ENCODE measurements at regions not wholly inside any gene's neighbourhood (a gene's known extent, or its start where the extent isn't known, plus 50 kb on each side); places are given as distances from the start of the nearest gene placed in this dataset.

DNA sequence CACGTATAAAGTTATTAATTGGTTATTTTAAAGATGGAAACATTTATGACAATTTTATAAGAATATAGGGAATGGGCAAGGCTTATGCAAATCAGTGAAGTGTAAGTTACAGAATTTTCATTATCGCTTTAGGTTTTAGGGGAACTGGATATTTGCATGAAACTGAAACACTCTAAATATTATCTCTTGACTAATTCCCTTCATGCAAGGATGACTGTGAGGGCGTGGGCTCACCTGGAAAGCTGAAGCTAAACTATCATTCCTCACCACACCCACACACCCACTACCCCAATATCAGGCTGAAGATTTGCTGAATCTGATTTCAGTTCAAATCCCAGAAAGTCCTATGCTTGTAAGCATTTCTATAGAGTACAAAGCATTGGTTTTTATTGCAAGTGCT is 81.7 kb upstream of the ARHGAP24 start:
- BruUV-seq (replicated peaks): no TSS peak
- H3K4me2 ChIP-seq (ENCODE audit: insufficient read depth, low read length): no peak overlapping the region
- no peak overlapping the region for H2AFZ ChIP-seq (ENCODE audit: low read depth, low read length)
- H3K36me3 ChIP-seq (ENCODE audit: control insufficient read depth, insufficient read depth, low read length): no peaks in the 10 kb centered on the region
- CTCF ChIA-PET (ENCODE audit: low intra/inter-chr PET ratio): no interaction called here
- H3K9me1 ChIP-seq (ENCODE audit: control insufficient read depth, insufficient read depth, low read length): no peaks in the 10 kb centered on the region
- intact Hi-C loops (cut with micrococcal nuclease): no loop called here
- H4K20me1 ChIP-seq (replicated peaks; ENCODE audit: control insufficient read depth, insufficient read depth, low read length): no peaks in the 10 kb centered on the region
- H3K27ac ChIP-seq (ENCODE audit: extremely low read depth, low read depth, low read length): no peak overlapping the region
- no peaks in the 10 kb centered on the region for H3K27me3 ChIP-seq (ENCODE audit: control insufficient read depth in 2 of 2, insufficient read depth in 2 of 2, low read length in 2 of 2)
- FAIRE-seq (no peak), DNase-seq (ENCODE audit: extremely low read depth in 1 of 4, low spot score in 3 of 4) (no peak), ATAC-seq (no peak)
- POLR2A ChIA-PET: no interaction called here
- 3% methylated on average over 3 of the region's 3 CpGs for WGBS (ENCODE audit: insufficient coverage, low coverage, missing lambda C conversion rate)
- H3K9me3 ChIP-seq (replicated peaks; ENCODE audit: control insufficient read depth, insufficient read depth, low read depth, low read length): no peaks in the 10 kb centered on the region
- H3K4me1 ChIP-seq (replicated peaks in 1 of 2; ENCODE audit: control insufficient read depth in 2 of 2, insufficient read depth in 2 of 2, low read length in 2 of 2): no peaks in the 10 kb centered on the region
- H3K4me3 ChIP-seq: no peak overlapping the region
- H3K9ac ChIP-seq (ENCODE audit: insufficient read depth in 1 of 2, low read depth in 2 of 2, low read length in 2 of 2): no peak overlapping the region
- in situ Hi-C loops (cut with MboI): no loop called here
- no peaks in the 10 kb centered on the region for H3K79me2 ChIP-seq (ENCODE audit: control insufficient read depth, insufficient read depth, low read length)
- TF ChIP-seq MED1 (CRISPR knock-in tag; IDR thresholded peaks at IDR 0.05; ENCODE audit: borderline replicate concordance) (no peak), ZNF76 (CRISPR knock-in tag; IDR thresholded peaks at IDR 0.05; ENCODE audit: borderline replicate concordance) (no peak), MTF1 (CRISPR knock-in tag; IDR thresholded peaks at IDR 0.05; ENCODE audit: borderline replicate concordance) (no peak), CHCHD3 (CRISPR knock-in tag; IDR thresholded peaks at IDR 0.05) (no peak), NR2F6 (CRISPR knock-in tag; IDR thresholded peaks at IDR 0.05) (no peak), TAF9B (IDR thresholded peaks at IDR 0.05; ENCODE audit: partially characterized antibody) (no peak), NFYB (IDR thresholded peaks at IDR 0.05; ENCODE audit: extremely low read depth, insufficient read length) (no peak), RBBP5 (IDR thresholded peaks at IDR 0.05; ENCODE audit: borderline replicate concordance, insufficient read depth, low read length, poor library complexity, severe bottlenecking) (no peak), KDM2B (CRISPR knock-in tag; IDR thresholded peaks at IDR 0.05) (no peak), SIX5 (IDR thresholded peaks at IDR 0.05; ENCODE audit: borderline replicate concordance in 1 of 2, insufficient read depth in 1 of 2, low read depth in 1 of 2, low read length in 2 of 2) (no peak), ZNF184 (CRISPR knock-in tag; IDR thresholded peaks at IDR 0.05) (no peak)
- TF ChIP-seq, protein P1, sequence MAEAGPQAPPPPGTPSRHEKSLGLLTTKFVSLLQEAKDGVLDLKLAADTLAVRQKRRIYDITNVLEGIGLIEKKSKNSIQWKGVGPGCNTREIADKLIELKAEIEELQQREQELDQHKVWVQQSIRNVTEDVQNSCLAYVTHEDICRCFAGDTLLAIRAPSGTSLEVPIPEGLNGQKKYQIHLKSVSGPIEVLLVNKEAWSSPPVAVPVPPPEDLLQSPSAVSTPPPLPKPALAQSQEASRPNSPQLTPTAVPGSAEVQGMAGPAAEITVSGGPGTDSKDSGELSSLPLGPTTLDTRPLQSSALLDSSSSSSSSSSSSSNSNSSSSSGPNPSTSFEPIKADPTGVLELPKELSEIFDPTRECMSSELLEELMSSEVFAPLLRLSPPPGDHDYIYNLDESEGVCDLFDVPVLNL (CRISPR knock-in tag; IDR thresholded peaks at IDR 0.05; ENCODE audit: low read depth): no peak
- TF ChIP-seq, protein P2, sequence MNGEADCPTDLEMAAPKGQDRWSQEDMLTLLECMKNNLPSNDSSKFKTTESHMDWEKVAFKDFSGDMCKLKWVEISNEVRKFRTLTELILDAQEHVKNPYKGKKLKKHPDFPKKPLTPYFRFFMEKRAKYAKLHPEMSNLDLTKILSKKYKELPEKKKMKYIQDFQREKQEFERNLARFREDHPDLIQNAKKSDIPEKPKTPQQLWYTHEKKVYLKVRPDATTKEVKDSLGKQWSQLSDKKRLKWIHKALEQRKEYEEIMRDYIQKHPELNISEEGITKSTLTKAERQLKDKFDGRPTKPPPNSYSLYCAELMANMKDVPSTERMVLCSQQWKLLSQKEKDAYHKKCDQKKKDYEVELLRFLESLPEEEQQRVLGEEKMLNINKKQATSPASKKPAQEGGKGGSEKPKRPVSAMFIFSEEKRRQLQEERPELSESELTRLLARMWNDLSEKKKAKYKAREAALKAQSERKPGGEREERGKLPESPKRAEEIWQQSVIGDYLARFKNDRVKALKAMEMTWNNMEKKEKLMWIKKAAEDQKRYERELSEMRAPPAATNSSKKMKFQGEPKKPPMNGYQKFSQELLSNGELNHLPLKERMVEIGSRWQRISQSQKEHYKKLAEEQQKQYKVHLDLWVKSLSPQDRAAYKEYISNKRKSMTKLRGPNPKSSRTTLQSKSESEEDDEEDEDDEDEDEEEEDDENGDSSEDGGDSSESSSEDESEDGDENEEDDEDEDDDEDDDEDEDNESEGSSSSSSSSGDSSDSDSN (IDR thresholded peaks at IDR 0.05; ENCODE audit: borderline replicate concordance in 1 of 2, low read depth in 2 of 2, low read length in 2 of 2): no peak
- TF ChIP-seq, protein P3, sequence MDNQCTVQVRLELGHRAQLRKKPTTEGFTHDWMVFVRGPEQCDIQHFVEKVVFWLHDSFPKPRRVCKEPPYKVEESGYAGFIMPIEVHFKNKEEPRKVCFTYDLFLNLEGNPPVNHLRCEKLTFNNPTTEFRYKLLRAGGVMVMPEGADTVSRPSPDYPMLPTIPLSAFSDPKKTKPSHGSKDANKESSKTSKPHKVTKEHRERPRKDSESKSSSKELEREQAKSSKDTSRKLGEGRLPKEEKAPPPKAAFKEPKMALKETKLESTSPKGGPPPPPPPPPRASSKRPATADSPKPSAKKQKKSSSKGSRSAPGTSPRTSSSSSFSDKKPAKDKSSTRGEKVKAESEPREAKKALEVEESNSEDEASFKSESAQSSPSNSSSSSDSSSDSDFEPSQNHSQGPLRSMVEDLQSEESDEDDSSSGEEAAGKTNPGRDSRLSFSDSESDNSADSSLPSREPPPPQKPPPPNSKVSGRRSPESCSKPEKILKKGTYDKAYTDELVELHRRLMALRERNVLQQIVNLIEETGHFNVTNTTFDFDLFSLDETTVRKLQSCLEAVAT (IDR thresholded peaks at IDR 0.05): no peak
- TF ChIP-seq, protein P4, sequence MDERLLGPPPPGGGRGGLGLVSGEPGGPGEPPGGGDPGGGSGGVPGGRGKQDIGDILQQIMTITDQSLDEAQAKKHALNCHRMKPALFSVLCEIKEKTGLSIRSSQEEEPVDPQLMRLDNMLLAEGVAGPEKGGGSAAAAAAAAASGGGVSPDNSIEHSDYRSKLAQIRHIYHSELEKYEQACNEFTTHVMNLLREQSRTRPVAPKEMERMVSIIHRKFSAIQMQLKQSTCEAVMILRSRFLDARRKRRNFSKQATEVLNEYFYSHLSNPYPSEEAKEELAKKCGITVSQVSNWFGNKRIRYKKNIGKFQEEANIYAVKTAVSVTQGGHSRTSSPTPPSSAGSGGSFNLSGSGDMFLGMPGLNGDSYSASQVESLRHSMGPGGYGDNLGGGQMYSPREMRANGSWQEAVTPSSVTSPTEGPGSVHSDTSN (CRISPR knock-in tag; IDR thresholded peaks at IDR 0.05; ENCODE audit: low read depth): no peak
- TF ChIP-seq, protein P4 (tag; conservative IDR thresholded peaks at IDR 0.05; ENCODE audit: low read depth): no peak

Measured in K562 (cell line).